GM23338 (cell line): ENCODE measurements at regions not wholly inside any gene's neighbourhood (a gene's known extent, or its start where the extent isn't known, plus 50 kb on each side); places are given as distances from the start of the nearest gene placed in this dataset.

Experiments used
- ATAC-seq: fragments of 200-7000 bp; cut with Tn5 transposase; 3 replicates; pipeline ENCODE4 v1.9.1; 2020
- DNase-seq: peaks from one replicate; pipeline ENCODE4 v3.0.0-alpha.2; 2015; ENCODE audit warnings: low spot score
- H2AFZ ChIP-seq: fragments of 200-600 bp; sonication (generic); 2 replicates; pipeline ENCODE4 v1.8.0; 2016; ENCODE audit warnings: antibody characterized with exemption, mild to moderate bottlenecking, moderate library complexity
- H3F3A ChIP-seq: fragments of 200-600 bp; sonication (generic); replicated peaks from 2 replicates; pipeline ENCODE4 v1.8.0; 2017; ENCODE audit warnings: antibody characterized with exemption, mixed run types, low read depth
- H3K27ac ChIP-seq: fragments of 200-600 bp; sonication (generic); 2 replicates; pipeline ENCODE4 v1.6.1; 2016; ENCODE audit warnings: low read depth
- H3K27me3 ChIP-seq: fragments of 200-600 bp; sonication (generic); 2 replicates; pipeline ENCODE4 v1.8.0; 2016; ENCODE audit warnings: mild to moderate bottlenecking, mixed run types, moderate library complexity; ENCODE audit not compliant: insufficient read depth
- H3K36me3 ChIP-seq: fragments of 200-600 bp; sonication (generic); 2 replicates; pipeline ENCODE4 v1.8.0; 2016; ENCODE audit warnings: mild to moderate bottlenecking; ENCODE audit not compliant: insufficient read depth
- H3K4me1 ChIP-seq: fragments of 200-600 bp; sonication (generic); 2 replicates; pipeline ENCODE4 v1.8.0; 2016; ENCODE audit warnings: mild to moderate bottlenecking, moderate library complexity; ENCODE audit not compliant: insufficient read depth
- H3K4me2 ChIP-seq: fragments of 200-600 bp; sonication (generic); 2 replicates; pipeline ENCODE4 v1.7.1; 2017; ENCODE audit warnings: mixed run types
- H3K4me3 ChIP-seq: fragments of 200-600 bp; sonication (generic); 2 replicates; pipeline ENCODE4 v1.6.1; 2016; ENCODE audit warnings: mixed run types
- H3K79me2 ChIP-seq: fragments of 200-600 bp; sonication (generic); replicated peaks from 2 replicates; pipeline ENCODE4 v1.8.0; 2017; ENCODE audit warnings: mild to moderate bottlenecking; ENCODE audit not compliant: insufficient read depth
- H3K9me2 ChIP-seq: fragments of 200-600 bp; sonication (generic); 2 replicates; pipeline ENCODE4 v1.8.0; 2017; ENCODE audit not compliant: insufficient read depth
- H4K20me1 ChIP-seq: fragments of 200-600 bp; sonication (generic); replicated peaks from 2 replicates; pipeline ENCODE4 v1.8.0; 2017; ENCODE audit warnings: mild to moderate bottlenecking; ENCODE audit not compliant: insufficient read depth
- H3K27ac Mint-ChIP-seq: 2 replicates; pipeline ENCODE4 v1.8.0; 2020; ENCODE audit warnings: inconsistent platforms, mild to moderate bottlenecking, moderate library complexity, mixed read lengths
- H3K27me3 Mint-ChIP-seq: 3 replicates; pipeline ENCODE4 v1.8.0; 2022; ENCODE audit warnings: low read depth, mild to moderate bottlenecking, moderate library complexity, mixed read lengths, inconsistent platforms; ENCODE audit not compliant: insufficient read depth, poor library complexity
- H3K36me3 Mint-ChIP-seq: 3 replicates; pipeline ENCODE4 v1.8.0; 2021; ENCODE audit warnings: low read depth, mild to moderate bottlenecking, inconsistent platforms, moderate library complexity, mixed read lengths
- H3K4me1 Mint-ChIP-seq: 3 replicates; pipeline ENCODE4 v1.8.0; 2020; ENCODE audit warnings: mild to moderate bottlenecking, inconsistent platforms, mixed read lengths
- H3K4me3 Mint-ChIP-seq: 3 replicates; pipeline ENCODE4 v1.8.0; 2021; ENCODE audit warnings: moderate library complexity, mild to moderate bottlenecking, inconsistent platforms, mixed read lengths
- H3K9me3 Mint-ChIP-seq: 3 replicates; pipeline ENCODE4 v1.8.0; 2020; ENCODE audit warnings: moderate library complexity, mild to moderate bottlenecking, inconsistent platforms, mixed read lengths
- CREB1 ChIP-seq: fragments of 250-450 bp; sonication (Bioruptor Pico); IDR thresholded peaks from 2 replicates; pipeline ENCODE4 v1.5.0; 2020; ENCODE audit warnings: low read depth, mild to moderate bottlenecking, moderate library complexity
- EZH2 ChIP-seq: fragments of 200-600 bp; sonication (generic); IDR thresholded peaks from one replicate; pipeline ENCODE4 v1.8.0; 2017; ENCODE audit warnings: antibody characterized with exemption, mild to moderate bottlenecking, low read depth; ENCODE audit not compliant: unreplicated experiment
- EZH2phosphoT487 ChIP-seq: fragments of 200-600 bp; sonication (generic); IDR thresholded peaks from one replicate; pipeline ENCODE4 v1.8.1; 2018; ENCODE audit warnings: antibody characterized with exemption; ENCODE audit not compliant: unreplicated experiment
- JUNB ChIP-seq: IDR thresholded peaks from one replicate; pipeline ENCODE4 v1.6.1; 2016; ENCODE audit warnings: antibody characterized with exemption; ENCODE audit not compliant: unreplicated experiment
- NANOG ChIP-seq: IDR thresholded peaks from 2 replicates; pipeline ENCODE4 v1.6.1; 2016; ENCODE audit warnings: antibody characterized with exemption, borderline replicate concordance
- POLR2AphosphoS5 ChIP-seq: IDR thresholded peaks from 2 replicates; pipeline ENCODE4 v1.6.1; 2016; ENCODE audit warnings: antibody characterized with exemption, low read depth
- STAT1 ChIP-seq: IDR thresholded peaks from one replicate; pipeline ENCODE4 v1.6.1; 2016; ENCODE audit warnings: antibody characterized with exemption; ENCODE audit not compliant: unreplicated experiment
- ZNF114 ChIP-seq: fragments of 250-450 bp; sonication (Bioruptor Pico); IDR thresholded peaks from 2 replicates; pipeline ENCODE4 v1.5.0; 2020; ENCODE audit warnings: mild to moderate bottlenecking, moderate library complexity
- TF ChIP-seq, protein P1 (sequence below): IDR thresholded peaks from 2 replicates; pipeline ENCODE4 v1.6.1; 2016; ENCODE audit warnings: antibody characterized with exemption
- TF ChIP-seq, protein P2 (sequence below): IDR thresholded peaks from one replicate; pipeline ENCODE4 v1.6.1; 2018; ENCODE audit warnings: antibody characterized with exemption; ENCODE audit not compliant: unreplicated experiment
- TF ChIP-seq, protein P3 (sequence below), 2 experiments: fragments of 200-600 bp in 1 of 2; sonication (generic) in 1 of 2; conservative IDR thresholded peaks; 2 replicates each; pipeline versions ENCODE4 v1.5.1 to v1.6.1; 2016 to 2017; ENCODE audit warnings: antibody characterized with exemption in 2 of 2, low read depth in 2 of 2, mild to moderate bottlenecking in 2 of 2, moderate library complexity in 1 of 2

DNA sequence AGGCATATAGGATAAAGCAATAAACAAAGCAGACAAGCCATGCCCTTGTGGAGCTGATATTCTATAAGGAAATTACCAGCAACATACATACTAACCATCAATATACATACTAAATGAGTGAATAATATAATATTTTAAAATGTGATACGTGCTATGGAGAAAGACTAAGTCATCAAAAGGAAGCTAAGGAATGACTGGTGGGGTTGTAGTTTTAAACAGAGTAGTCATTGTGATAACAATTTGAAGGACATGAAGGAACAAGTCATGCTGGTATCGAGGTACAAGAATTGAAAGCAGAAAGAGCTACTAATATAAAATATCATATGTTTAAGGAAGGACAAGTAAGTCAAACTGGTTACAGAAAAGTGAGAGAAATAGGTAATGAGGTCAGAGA is 894.9 kb upstream of the PCDH9 start:
- Histone ChIP-seq H3K27me3 (no peaks in the 10 kb centered on the region), H3K4me1 (no peaks in the 10 kb centered on the region), H3K4me2 (no peak overlapping the region), H3K27ac (no peak overlapping the region), H3F3A (no peaks in the 10 kb centered on the region), H3K36me3 (no peaks in the 10 kb centered on the region), H4K20me1 (no peaks in the 10 kb centered on the region), H3K4me3 (no peak overlapping the region), H3K79me2 (no peaks in the 10 kb centered on the region), H2AFZ (no peak overlapping the region), H3K9me2 (no peaks in the 10 kb centered on the region)
- peaks cover 2% of the 10 kb centered on the region; the same call in 2 of the 3 replicates for H3K9me3 Mint-ChIP-seq
- no peaks in the 10 kb centered on the region for H3K27me3 Mint-ChIP-seq
- DNase-seq: no peak
- no peaks in the 10 kb centered on the region for H3K4me1 Mint-ChIP-seq
- no peak for ATAC-seq
- H3K4me3 Mint-ChIP-seq: no peak overlapping the region
- no peak overlapping the region for H3K27ac Mint-ChIP-seq
- 0 out of 3 replicates have a peak, but pooled peaks cover 3% of the 10 kb centered on the region for H3K36me3 Mint-ChIP-seq
- TF ChIP-seq JUNB: no peak
- no peak for TF ChIP-seq ZNF114

DNA sequence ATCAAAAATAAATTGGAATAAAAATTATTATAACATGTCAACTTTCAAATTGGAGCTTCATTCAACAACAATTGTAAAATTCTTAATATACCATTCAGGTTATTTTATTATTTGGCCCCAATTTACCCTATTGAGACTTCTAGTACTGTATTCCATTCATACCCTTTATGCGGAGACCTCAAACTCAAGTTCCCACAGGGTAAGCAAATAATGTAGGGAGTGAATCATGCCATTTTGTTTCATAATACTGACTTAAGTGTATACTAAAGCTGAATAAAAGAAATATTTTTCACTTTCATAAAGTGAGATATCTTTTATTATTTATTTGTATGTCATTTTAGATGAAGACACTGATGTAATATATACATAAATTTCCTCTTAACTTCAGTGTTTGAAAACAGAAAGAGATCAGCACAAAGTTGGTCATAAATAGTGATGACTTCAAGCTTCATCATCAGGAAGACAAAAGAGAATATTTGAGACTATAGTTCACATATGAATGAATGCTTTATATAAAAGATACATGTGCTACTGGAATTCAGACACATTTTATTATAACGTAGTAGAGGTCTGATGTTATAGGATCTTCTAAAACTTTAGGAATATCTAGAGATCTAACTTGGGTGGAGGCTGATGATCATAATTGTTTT is 894.4 kb upstream of the PCDH9 start:
- H4K20me1 ChIP-seq: no peaks in the 10 kb centered on the region
- Mint-ChIP-seq H3K36me3 (0 out of 3 replicates have a peak, but pooled peaks cover 3% of the 10 kb centered on the region), H3K9me3 (peaks cover 2% of the 10 kb centered on the region; the same call in 2 of the 3 replicates), H3K4me1 (no peaks in the 10 kb centered on the region), H3K4me3 (no peak overlapping the region), H3K27me3 (no peaks in the 10 kb centered on the region), H3K27ac (no peak overlapping the region)
- H3K4me3 ChIP-seq: no peak overlapping the region
- no peak for ATAC-seq
- H3K4me1 ChIP-seq: no peaks in the 10 kb centered on the region
- H3K36me3 ChIP-seq: no peaks in the 10 kb centered on the region
- no peaks in the 10 kb centered on the region for H3K79me2 ChIP-seq
- no peaks in the 10 kb centered on the region for H3K27me3 ChIP-seq
- H2AFZ ChIP-seq: no peak overlapping the region
- TF ChIP-seq ZNF114: no peak
- no peaks in the 10 kb centered on the region for H3K9me2 ChIP-seq
- DNase-seq: no peak
- H3F3A ChIP-seq: no peaks in the 10 kb centered on the region
- no peak overlapping the region for H3K4me2 ChIP-seq
- H3K27ac ChIP-seq: no peak overlapping the region

DNA sequence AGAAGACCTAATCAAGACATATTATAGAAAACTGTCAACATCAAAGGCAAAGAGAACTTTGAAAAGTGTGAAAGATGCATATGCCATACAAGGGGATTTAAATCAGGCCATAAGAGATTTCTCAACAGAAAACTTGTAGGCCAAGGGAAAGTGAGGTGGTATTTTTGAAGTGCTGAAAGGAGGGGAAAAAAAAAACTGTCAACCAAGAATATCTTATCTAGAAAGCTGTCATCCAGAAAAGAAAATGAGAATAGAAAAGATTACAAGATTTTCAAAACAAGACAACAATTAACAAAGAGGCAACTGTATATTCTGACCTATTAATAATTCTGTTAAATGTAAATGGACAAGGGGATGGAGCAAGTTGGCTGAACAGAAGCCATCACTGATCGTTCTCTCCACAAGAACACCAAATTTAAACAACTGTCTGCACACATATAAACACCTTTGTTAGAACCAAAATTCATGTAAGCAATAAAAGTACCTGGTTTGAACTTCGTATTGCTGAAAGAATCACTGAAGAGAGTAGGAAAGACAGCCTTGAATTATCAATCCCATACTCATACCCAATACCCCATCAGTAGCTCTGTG is 880.1 kb upstream of the PCDH9 start:
- Histone ChIP-seq H3K79me2 (no peaks in the 10 kb centered on the region), H3K4me3 (no peak overlapping the region), H3K27ac (no peak overlapping the region), H4K20me1 (no peaks in the 10 kb centered on the region), H3F3A (no peaks in the 10 kb centered on the region), H3K27me3 (no peaks in the 10 kb centered on the region), H3K4me2 (no peak overlapping the region), H3K36me3 (0 out of 2 replicates have a peak, but pooled peaks cover 5% of the 10 kb centered on the region), H3K9me2 (0 out of 2 replicates have a peak, but pooled peaks cover 5% of the 10 kb centered on the region), H3K4me1 (no peaks in the 10 kb centered on the region), H2AFZ (no peak overlapping the region)
- Mint-ChIP-seq H3K4me3 (no peak overlapping the region), H3K36me3 (peaks cover 39% of the 10 kb centered on the region), H3K27me3 (peaks cover 8% of the 10 kb centered on the region), H3K4me1 (peaks cover 6% of the 10 kb centered on the region), H3K27ac (no peak overlapping the region), H3K9me3 (peaks cover 44% of the 10 kb centered on the region)
- no peak for TF ChIP-seq EZH2phosphoT487
- TF ChIP-seq, protein P1, sequence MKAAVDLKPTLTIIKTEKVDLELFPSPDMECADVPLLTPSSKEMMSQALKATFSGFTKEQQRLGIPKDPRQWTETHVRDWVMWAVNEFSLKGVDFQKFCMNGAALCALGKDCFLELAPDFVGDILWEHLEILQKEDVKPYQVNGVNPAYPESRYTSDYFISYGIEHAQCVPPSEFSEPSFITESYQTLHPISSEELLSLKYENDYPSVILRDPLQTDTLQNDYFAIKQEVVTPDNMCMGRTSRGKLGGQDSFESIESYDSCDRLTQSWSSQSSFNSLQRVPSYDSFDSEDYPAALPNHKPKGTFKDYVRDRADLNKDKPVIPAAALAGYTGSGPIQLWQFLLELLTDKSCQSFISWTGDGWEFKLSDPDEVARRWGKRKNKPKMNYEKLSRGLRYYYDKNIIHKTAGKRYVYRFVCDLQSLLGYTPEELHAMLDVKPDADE: no peak
- no peak for TF ChIP-seq CREB1 (CRISPR knock-in tag)
- no peak for TF ChIP-seq NANOG
- TF ChIP-seq STAT1: no peak
- no peak for TF ChIP-seq EZH2
- TF ChIP-seq, protein P2, sequence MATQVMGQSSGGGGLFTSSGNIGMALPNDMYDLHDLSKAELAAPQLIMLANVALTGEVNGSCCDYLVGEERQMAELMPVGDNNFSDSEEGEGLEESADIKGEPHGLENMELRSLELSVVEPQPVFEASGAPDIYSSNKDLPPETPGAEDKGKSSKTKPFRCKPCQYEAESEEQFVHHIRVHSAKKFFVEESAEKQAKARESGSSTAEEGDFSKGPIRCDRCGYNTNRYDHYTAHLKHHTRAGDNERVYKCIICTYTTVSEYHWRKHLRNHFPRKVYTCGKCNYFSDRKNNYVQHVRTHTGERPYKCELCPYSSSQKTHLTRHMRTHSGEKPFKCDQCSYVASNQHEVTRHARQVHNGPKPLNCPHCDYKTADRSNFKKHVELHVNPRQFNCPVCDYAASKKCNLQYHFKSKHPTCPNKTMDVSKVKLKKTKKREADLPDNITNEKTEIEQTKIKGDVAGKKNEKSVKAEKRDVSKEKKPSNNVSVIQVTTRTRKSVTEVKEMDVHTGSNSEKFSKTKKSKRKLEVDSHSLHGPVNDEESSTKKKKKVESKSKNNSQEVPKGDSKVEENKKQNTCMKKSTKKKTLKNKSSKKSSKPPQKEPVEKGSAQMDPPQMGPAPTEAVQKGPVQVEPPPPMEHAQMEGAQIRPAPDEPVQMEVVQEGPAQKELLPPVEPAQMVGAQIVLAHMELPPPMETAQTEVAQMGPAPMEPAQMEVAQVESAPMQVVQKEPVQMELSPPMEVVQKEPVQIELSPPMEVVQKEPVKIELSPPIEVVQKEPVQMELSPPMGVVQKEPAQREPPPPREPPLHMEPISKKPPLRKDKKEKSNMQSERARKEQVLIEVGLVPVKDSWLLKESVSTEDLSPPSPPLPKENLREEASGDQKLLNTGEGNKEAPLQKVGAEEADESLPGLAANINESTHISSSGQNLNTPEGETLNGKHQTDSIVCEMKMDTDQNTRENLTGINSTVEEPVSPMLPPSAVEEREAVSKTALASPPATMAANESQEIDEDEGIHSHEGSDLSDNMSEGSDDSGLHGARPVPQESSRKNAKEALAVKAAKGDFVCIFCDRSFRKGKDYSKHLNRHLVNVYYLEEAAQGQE: no peak
- TF ChIP-seq, protein P3, sequence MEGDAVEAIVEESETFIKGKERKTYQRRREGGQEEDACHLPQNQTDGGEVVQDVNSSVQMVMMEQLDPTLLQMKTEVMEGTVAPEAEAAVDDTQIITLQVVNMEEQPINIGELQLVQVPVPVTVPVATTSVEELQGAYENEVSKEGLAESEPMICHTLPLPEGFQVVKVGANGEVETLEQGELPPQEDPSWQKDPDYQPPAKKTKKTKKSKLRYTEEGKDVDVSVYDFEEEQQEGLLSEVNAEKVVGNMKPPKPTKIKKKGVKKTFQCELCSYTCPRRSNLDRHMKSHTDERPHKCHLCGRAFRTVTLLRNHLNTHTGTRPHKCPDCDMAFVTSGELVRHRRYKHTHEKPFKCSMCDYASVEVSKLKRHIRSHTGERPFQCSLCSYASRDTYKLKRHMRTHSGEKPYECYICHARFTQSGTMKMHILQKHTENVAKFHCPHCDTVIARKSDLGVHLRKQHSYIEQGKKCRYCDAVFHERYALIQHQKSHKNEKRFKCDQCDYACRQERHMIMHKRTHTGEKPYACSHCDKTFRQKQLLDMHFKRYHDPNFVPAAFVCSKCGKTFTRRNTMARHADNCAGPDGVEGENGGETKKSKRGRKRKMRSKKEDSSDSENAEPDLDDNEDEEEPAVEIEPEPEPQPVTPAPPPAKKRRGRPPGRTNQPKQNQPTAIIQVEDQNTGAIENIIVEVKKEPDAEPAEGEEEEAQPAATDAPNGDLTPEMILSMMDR (conservative IDR thresholded peaks at IDR 0.05; ENCODE audit: low read depth in 2 of 2): no peak
- TF ChIP-seq POLR2AphosphoS5: no peak
- no peak for DNase-seq
- ATAC-seq: no peak
